T-helper 1 cell treated with Interleukin-12 subunit alpha and Interleukin-12 subunit beta and Interleukin-4 antibody, amounts not matched to agents 30 μg/mL and 1 μg/mL, for 36 hours (primary cell): ENCODE measurements at regions not wholly inside any gene's neighbourhood (a gene's known extent, or its start where the extent isn't known, plus 50 kb on each side); places are given as distances from the start of the nearest gene placed in this dataset.

Experiments
- H3K27ac Mint-ChIP-seq: one replicate; pipeline ENCODE4 v1.8.0; 2021; ENCODE audit warnings: mild to moderate bottlenecking, mixed read lengths
- H3K27me3 Mint-ChIP-seq: one replicate; pipeline ENCODE4 v1.8.0; 2021; ENCODE audit warnings: low read depth, mixed read lengths
- H3K36me3 Mint-ChIP-seq: one replicate; pipeline ENCODE4 v1.8.0; 2021; ENCODE audit warnings: low read depth, mixed read lengths
- H3K4me1 Mint-ChIP-seq: one replicate; pipeline ENCODE4 v1.8.0; 2021; ENCODE audit warnings: low read depth, mixed read lengths
- H3K4me3 Mint-ChIP-seq: one replicate; pipeline ENCODE4 v1.8.0; 2021; ENCODE audit warnings: mild to moderate bottlenecking, moderate library complexity, mixed read lengths
- H3K9me3 Mint-ChIP-seq: one replicate; pipeline ENCODE4 v1.8.0; 2021; ENCODE audit warnings: mixed read lengths

- Mint-ChIP-seq H3K27me3 (peaks cover 2% of the 10 kb centered on the region), H3K9me3 (no peaks in the 10 kb centered on the region), H3K4me1 (no peaks in the 10 kb centered on the region), H3K36me3 (no peaks in the 10 kb centered on the region), H3K4me3 (no peak overlapping the region), H3K27ac (no peak overlapping the region)
These were observed 248.6 kb upstream of the SIX2 start for GRCh38 chr2:45257820-45258219.

- no peak overlapping the region for H3K4me3 Mint-ChIP-seq
- no peaks in the 10 kb centered on the region for H3K9me3 Mint-ChIP-seq
- H3K4me1 Mint-ChIP-seq: no peaks in the 10 kb centered on the region
- no peaks in the 10 kb centered on the region for H3K27me3 Mint-ChIP-seq
- H3K36me3 Mint-ChIP-seq: no peaks in the 10 kb centered on the region
- no peak overlapping the region for H3K27ac Mint-ChIP-seq
These were observed 247.8 kb upstream of the SIX2 start for GRCh38 chr2:45256867-45257641.

- Mint-ChIP-seq H3K9me3 (no peaks in the 10 kb centered on the region), H3K36me3 (no peaks in the 10 kb centered on the region), H3K27me3 (no peaks in the 10 kb centered on the region), H3K27ac (no peak overlapping the region), H3K4me3 (no peak overlapping the region), H3K4me1 (no peaks in the 10 kb centered on the region)
These were observed 247.1 kb upstream of the SIX2 start for GRCh38 chr2:45256173-45256866.

- Mint-ChIP-seq H3K9me3 (no peaks in the 10 kb centered on the region), H3K4me1 (no peaks in the 10 kb centered on the region), H3K27me3 (no peaks in the 10 kb centered on the region), H3K36me3 (no peaks in the 10 kb centered on the region), H3K4me3 (no peak overlapping the region), H3K27ac (no peak overlapping the region)
These were observed 246.3 kb upstream of the SIX2 start for GRCh38 chr2:45255563-45255962.

GRCh38 chr2:45254025-45254424 is 244.8 kb upstream of the SIX2 start:
- H3K9me3 Mint-ChIP-seq: no peaks in the 10 kb centered on the region
- no peak overlapping the region for H3K4me3 Mint-ChIP-seq
- H3K27me3 Mint-ChIP-seq: peaks cover 6% of the 10 kb centered on the region

GRCh38 chr2:45253151-45253550 is 243.9 kb upstream of the SIX2 start:
- Mint-ChIP-seq H3K27ac (no peak overlapping the region), H3K4me3 (no peak overlapping the region)

More at GRCh38 chr2:45254025-45254424, 244.8 kb upstream of the SIX2 start:
- Mint-ChIP-seq H3K36me3 (no peaks in the 10 kb centered on the region), H3K27ac (no peak overlapping the region), H3K4me1 (no peaks in the 10 kb centered on the region)

GRCh38 chr2:45250176-45250575 is 240.9 kb upstream of the SIX2 start:
- Mint-ChIP-seq H3K36me3 (no peaks in the 10 kb centered on the region), H3K4me1 (no peaks in the 10 kb centered on the region)

More at GRCh38 chr2:45253151-45253550, 243.9 kb upstream of the SIX2 start:
- peaks cover 14% of the 10 kb centered on the region for H3K27me3 Mint-ChIP-seq
- no peaks in the 10 kb centered on the region for H3K36me3 Mint-ChIP-seq
- H3K9me3 Mint-ChIP-seq: no peaks in the 10 kb centered on the region
- H3K4me1 Mint-ChIP-seq: no peaks in the 10 kb centered on the region

GRCh38 chr2:45248214-45248613 is 239.0 kb upstream of the SIX2 start:
- H3K4me3 Mint-ChIP-seq: no peak overlapping the region
- H3K4me1 Mint-ChIP-seq: no peaks in the 10 kb centered on the region
- H3K27ac Mint-ChIP-seq: no peak overlapping the region
- H3K36me3 Mint-ChIP-seq: no peaks in the 10 kb centered on the region
- peaks cover 22% of the 10 kb centered on the region for H3K27me3 Mint-ChIP-seq
- no peaks in the 10 kb centered on the region for H3K9me3 Mint-ChIP-seq

More at GRCh38 chr2:45250176-45250575, 240.9 kb upstream of the SIX2 start:
- Mint-ChIP-seq H3K27me3 (peaks cover 22% of the 10 kb centered on the region), H3K27ac (no peak overlapping the region), H3K4me3 (no peak overlapping the region), H3K9me3 (no peaks in the 10 kb centered on the region)

GRCh38 chr2:45244928-45245327 is 235.7 kb upstream of the SIX2 start:
- Mint-ChIP-seq H3K27ac (no peak overlapping the region), H3K4me3 (no peak overlapping the region), H3K36me3 (no peaks in the 10 kb centered on the region), H3K4me1 (no peaks in the 10 kb centered on the region), H3K27me3 (peaks cover 22% of the 10 kb centered on the region), H3K9me3 (no peaks in the 10 kb centered on the region)

GRCh38 chr2:45242161-45242741 is 233.0 kb upstream of the SIX2 start:
- Mint-ChIP-seq H3K4me3 (no peak overlapping the region), H3K9me3 (no peaks in the 10 kb centered on the region), H3K4me1 (no peaks in the 10 kb centered on the region), H3K27me3 (peaks cover under 1% of the 10 kb centered on the region), H3K27ac (no peak overlapping the region), H3K36me3 (no peaks in the 10 kb centered on the region)

GRCh38 chr2:45241061-45241561 is 231.9 kb upstream of the SIX2 start:
- H3K9me3 Mint-ChIP-seq: no peaks in the 10 kb centered on the region
- H3K27ac Mint-ChIP-seq: no peak overlapping the region
- no peaks in the 10 kb centered on the region for H3K36me3 Mint-ChIP-seq
- no peaks in the 10 kb centered on the region for H3K27me3 Mint-ChIP-seq
- H3K4me1 Mint-ChIP-seq: no peaks in the 10 kb centered on the region
- no peak overlapping the region for H3K4me3 Mint-ChIP-seq

GRCh38 chr2:45237850-45238542 is 228.7 kb upstream of the SIX2 start:
- H3K36me3 Mint-ChIP-seq: no peaks in the 10 kb centered on the region
- no peak overlapping the region for H3K4me3 Mint-ChIP-seq
- no peaks in the 10 kb centered on the region for H3K9me3 Mint-ChIP-seq
- no peak overlapping the region for H3K27ac Mint-ChIP-seq
- H3K27me3 Mint-ChIP-seq: peaks cover 4% of the 10 kb centered on the region
- no peaks in the 10 kb centered on the region for H3K4me1 Mint-ChIP-seq

GRCh38 chr2:45237128-45237527 is 227.9 kb upstream of the SIX2 start:
- Mint-ChIP-seq H3K4me3 (no peak overlapping the region), H3K27me3 (peaks cover 4% of the 10 kb centered on the region), H3K27ac (no peak overlapping the region)

GRCh38 chr2:45236268-45236667 is 227.0 kb upstream of the SIX2 start:
- Mint-ChIP-seq H3K27me3 (peaks cover 4% of the 10 kb centered on the region), H3K36me3 (no peaks in the 10 kb centered on the region), H3K4me3 (no peak overlapping the region), H3K4me1 (no peaks in the 10 kb centered on the region), H3K9me3 (no peaks in the 10 kb centered on the region), H3K27ac (no peak overlapping the region)

More at GRCh38 chr2:45237128-45237527, 227.9 kb upstream of the SIX2 start:
- H3K9me3 Mint-ChIP-seq: no peaks in the 10 kb centered on the region
- H3K36me3 Mint-ChIP-seq: no peaks in the 10 kb centered on the region
- no peaks in the 10 kb centered on the region for H3K4me1 Mint-ChIP-seq
